HG02642 (cell line): ENCODE measurements at regions not wholly inside any gene's neighbourhood (a gene's known extent, or its start where the extent isn't known, plus 50 kb on each side); places are given as distances from the start of the nearest gene placed in this dataset.
"Not testable (repeated sequence)": the region's sequence is repeated elsewhere in the genome, so short reads cannot be mapped to it uniquely, and the experiment has no call there.

Source experiments
- ATAC-seq: cut with Tn5 transposase; IDR thresholded peaks from one replicate; pipeline ENCODE4 v1.9.1; 2021; ENCODE audit warnings: mild to moderate bottlenecking; ENCODE audit not compliant: unreplicated experiment, poor library complexity

DNA sequence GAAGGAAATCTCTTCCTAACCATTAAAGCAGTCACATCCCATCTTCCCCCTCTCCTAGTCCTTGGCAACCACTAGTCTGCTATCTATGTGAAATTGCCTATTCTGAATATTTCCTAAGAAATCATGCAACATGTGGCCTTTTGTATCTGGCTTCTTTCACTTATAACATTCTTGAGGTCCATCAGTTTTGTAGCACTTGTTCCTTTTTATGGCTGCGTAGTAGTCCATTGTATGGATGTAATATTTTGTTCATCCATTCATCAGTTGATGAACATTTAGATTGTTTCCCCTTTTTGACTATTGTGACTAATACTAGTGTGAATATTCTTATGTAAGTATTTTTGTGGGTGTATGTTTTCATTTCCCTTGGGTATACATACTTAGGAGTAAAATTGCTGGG is 878.7 kb upstream of the DEFB115 start:
- not testable (repeated sequence) for ATAC-seq

DNA sequence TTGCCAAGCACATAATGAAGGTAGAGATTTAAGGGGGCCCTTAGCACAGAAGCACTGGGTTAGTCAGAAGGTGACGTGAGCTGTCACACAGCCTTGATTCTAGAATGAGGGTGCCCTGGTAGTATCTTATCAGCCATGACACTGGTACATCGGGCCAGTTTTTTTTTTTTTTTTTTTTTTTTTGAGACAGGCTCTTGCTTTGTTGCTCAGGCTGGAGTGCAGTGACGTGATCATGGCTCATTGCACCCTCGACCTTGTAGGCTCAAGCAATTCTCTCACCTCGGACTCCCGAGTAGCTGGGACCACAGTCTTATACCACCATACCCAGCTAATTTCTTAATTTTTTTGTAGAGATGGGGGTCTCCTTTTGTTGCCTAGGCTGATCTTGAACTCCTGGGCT is 872.6 kb upstream of the DEFB115 start:
- not testable (repeated sequence) for ATAC-seq

DNA sequence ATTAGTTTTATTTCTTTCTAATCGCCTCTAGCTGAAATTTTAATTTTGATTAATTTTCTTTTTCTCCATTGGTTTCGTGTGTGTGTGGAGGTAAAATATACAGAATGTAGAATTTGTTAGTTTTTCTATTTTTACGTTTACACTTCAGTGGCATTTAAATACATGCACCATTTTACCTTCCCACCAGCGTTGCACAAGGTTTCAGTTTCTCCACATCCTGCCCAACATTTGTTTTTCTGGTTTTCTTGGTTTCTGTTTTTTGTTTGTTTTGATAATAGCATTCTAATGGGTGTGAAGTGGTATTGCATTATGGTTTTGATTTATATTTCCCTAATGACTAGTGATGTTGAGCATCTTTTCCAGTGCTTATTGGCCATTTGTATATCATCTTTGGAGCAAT is 871.4 kb upstream of the DEFB115 start:
- not testable (repeated sequence) for ATAC-seq

DNA sequence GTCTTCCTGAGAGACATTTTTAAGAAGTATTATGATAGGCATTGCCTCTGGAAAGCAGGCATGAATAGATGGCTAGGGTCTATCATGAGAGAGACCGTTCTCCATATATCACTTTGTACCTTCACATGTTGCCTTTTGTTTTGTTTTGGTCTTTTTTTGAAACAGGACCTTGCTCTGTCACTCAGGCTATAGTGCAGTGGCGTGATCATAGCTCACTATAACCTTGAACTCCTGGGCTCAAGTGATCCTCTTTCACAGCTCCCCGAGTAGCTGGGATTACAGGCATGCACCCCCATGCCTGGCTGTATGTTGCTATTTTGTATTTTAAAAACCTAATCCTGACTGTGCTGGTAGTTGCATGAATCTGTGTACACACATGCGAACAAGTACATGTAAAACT is 869.6 kb upstream of the DEFB115 start:
- ATAC-seq, result not testable (repeated sequence)

DNA sequence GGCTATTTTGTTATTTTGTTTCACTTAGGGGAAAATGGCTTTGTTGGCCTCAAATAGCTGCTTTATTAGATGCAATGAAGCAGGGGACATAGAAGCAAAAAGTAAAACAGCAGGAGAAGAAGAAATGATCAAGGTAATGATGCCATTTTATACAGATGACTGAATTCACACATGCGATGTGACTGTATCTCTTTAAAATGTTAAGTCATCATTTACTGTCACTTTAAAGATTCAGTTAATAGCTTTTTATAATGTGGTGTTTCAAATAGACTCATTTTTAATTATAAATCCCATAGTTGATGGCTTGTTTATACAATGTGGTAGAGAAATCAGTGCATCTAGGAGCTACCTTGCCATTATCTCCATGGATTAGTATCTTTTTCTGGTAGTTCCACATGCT is 863.9 kb upstream of the DEFB115 start:
- not testable (repeated sequence) for ATAC-seq

DNA sequence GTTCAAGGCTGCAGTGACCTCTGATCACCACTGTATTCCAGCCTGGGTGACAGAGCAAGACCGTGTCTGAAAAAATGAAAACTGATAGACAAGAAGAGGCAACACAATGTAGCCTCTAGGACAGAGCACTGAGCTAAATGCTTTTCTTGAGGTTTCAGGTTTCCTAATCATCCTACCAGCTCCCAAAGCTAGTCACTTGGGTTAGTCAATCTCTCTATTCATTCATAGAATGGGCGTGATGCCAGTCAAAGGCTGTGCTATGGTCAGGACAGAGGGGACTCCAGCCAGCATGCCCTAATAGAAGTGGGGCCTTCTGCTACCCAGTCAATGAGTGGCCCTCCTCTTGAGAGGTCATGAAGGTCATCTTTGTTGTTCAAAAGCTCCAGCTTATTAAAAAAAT is 860.4 kb upstream of the DEFB115 start:
- not testable (repeated sequence) for ATAC-seq

DNA sequence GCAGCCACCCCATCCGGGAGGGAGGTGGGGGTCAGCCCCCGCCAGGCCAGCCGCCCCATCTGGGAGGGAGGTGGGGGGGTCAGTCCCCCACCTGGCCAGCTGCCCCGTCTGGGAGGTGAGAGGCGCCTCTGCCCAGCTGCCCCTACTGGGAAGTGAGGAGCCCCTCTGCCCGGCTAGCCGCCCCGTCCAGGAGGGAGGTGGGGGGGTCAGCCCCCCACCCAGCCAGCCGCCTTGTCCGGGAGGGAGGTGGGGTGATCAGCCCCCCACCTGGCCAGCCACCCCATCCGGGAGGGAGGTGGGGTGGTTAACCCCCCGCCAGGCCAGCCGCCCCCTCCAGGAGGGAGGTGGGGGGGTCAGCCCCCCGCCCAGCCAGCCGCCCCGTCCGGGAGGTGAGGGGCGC is 852.4 kb upstream of the DEFB115 start:
- not testable (repeated sequence) for ATAC-seq

DNA sequence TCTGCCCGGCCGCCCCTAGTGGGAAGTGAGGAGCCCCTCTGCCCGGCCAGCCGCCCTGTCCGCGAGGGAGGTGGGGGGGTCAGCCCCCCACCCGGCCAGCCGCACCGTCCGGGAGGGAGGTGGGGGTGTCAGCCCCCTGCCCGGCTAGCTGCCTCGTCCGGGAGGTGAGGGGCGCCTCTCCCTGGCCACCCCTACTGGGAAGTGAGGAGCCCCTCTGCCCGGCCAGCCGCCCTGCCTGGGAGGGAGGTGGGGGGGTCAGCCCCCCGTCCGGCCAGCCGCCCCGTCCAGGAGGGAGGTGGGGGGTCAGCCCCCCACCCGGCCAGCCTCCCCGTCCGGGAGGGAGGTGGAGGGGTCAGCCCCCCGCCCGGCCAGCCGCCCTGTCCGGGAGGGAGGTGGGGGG is 851.9 kb upstream of the DEFB115 start:
- not testable (repeated sequence) for ATAC-seq

DNA sequence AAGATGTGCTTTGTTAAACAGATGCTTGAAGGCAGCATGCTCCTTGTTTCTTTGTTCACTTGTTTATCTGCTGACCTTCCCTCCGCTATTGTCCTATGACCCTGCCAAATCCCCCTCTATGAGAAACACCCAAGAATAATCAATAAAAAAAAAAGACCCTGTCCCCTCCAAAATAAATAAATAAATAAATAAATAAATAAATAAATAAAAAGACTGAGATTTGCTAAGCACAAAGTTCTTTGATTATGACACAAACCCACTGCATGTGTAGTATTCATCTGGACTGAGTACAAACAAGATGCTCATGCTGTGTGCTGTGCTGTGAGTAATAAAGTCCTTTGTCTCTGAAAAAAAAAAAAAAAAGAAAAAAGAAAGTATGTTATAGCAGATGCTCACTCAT is 851.1 kb upstream of the DEFB115 start:
- ATAC-seq, result not testable (repeated sequence)

DNA sequence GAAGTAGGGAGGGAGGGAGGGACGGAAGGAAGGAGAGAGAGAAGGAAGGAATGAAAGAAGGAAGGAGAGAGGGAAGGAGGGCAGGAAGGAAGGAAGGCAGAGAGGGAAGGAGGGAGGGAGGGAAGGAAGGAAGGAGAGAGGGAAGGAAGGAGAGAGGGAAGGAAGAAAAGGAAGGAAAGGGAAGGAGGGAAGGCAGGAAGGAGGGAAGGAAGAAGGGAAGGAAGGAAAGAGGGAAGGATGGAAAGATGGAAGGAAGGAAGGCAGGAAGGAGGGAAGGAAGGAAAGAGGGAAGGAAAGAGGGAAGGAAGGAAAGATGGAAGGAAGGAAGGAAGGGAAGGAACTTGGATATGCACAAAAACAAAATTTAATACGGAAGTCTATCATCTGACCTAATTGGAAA is 844.5 kb upstream of the DEFB115 start:
- no peak for ATAC-seq

DNA sequence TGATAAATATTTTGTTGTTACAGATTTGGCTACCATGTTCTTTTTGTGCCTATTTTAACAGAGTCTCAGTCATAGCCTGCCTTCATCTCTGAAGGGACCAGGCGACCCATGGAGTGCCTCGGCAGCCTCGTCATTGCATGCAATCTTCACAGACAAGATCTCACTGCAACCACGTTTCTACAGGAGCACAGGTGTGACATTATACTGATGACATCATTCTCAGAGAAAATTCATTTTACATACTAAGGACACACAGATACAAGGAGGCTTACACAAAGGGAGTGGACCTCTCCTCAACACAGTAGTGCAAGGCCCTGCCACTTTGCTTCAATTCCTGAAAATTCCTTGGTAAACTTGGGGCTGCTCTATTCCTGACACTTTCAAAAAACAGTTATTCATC is 840.1 kb upstream of the DEFB115 start:
- ATAC-seq, result not testable (repeated sequence)

DNA sequence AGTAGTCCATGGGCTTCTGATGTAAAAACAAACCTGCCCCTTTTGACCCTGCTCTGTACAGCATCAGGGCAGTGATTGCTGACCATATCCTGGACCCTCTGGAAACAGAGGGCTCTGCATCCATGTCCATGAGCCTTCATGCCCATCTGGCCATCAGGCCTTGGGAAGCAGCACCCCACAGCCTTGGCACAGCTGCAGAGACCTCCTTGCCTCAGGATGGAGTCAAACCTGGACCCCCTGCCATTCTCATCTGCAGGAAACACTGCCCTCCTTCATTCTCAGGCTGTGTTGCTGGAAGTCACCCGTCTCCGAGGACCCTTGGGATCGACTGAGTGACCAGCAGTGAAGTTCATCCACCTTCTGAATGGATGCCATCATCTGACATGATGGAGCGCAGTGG is 839.1 kb upstream of the DEFB115 start:
- ATAC-seq, result not testable (repeated sequence)

DNA sequence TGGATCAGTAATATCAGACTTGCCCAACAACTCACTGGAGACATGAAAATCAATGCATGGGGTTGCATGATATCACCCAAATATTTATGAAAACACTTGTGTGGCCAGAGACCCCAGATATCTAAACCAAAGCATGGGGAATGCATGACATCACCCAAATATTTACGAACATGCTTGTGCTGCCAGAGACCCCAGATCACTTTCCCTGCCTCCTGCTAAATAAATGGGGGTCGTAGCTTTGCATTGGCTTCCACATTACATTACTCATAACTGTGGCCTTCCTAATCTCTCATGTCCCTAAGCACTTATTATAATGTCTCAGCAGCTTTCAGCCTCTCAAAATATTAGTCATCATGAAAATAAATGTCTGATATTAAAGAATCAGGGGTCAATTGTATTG is 838.0 kb upstream of the DEFB115 start:
- ATAC-seq, result no peak

DNA sequence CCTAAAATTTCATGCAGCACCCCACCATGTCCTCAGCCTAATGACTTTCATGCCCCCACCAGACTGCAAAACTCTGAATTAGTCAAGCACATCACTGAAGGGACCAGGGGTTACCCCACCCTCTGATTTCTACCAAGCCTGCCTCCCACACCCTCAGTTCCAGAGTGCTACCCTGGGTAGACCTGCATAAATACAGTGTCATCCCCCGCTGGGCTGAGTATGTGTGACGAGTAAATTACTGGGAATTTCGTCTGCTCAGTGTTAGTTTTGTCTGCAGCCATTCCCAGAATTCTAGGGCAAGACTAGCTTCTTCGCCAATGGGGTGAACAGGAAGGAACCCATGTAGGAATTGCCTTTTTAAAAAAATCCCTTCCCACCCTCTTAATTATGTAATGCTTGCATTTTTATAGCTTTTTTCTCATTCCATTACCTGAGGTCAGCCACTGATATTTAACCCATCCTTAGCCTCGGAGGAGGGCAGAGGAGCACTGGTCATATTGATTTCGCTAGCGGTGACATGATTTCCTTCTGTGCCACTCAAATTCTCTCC is 837.5 kb upstream of the DEFB115 start:
- ATAC-seq, result not testable (repeated sequence)
